AG04450 (cell line): ENCODE measurements at regions not wholly inside any gene's neighbourhood (a gene's known extent, or its start where the extent isn't known, plus 50 kb on each side); places are given as distances from the start of the nearest gene placed in this dataset.

Experiments used
- CTCF ChIA-PET: fragments of 300-600, 350-600 bp; formaldehyde crosslinking; extraction: SDS; loops from one replicate; lab custom pipeline; 2022; ENCODE audit warnings: antibody characterized with exemption, inconsistent platforms; lab: Charles Lee
- POLR2A ChIA-PET: fragments of 350-600 bp; formaldehyde crosslinking; extraction: SDS; loops from one replicate; lab custom pipeline; 2021; ENCODE audit warnings: antibody characterized with exemption, inconsistent platforms; lab: Yijun Ruan, JAX
- DNase-seq: peaks from one replicate; pipeline ENCODE4 v3.0.0-alpha.2; 2011; ENCODE audit warnings: low read depth, low spot score
- H3K27ac ChIP-seq: one replicate; pipeline ENCODE4 v1.5.1; 2012; ENCODE audit warnings: low read depth, low read length, control low read depth
- H3K27me3 ChIP-seq: one replicate; pipeline ENCODE4 v1.6.0; 2012; ENCODE audit warnings: low read length; ENCODE audit not compliant: control insufficient read depth, insufficient read depth
- H3K4me3 ChIP-seq: 2 replicates; pipeline ENCODE4 v1.5.1; 2011; ENCODE audit warnings: mild to moderate bottlenecking, low read depth, low read length, control low read depth
- H3K9me3 ChIP-seq: 2 replicates; pipeline ENCODE4 v1.5.1; 2012; ENCODE audit warnings: low read length; ENCODE audit not compliant: control insufficient read depth, insufficient read depth
- TF ChIP-seq, protein P1 (sequence below): IDR thresholded peaks from 2 replicates; pipeline ENCODE4 v1.5.1; 2011; ENCODE audit warnings: low read depth, low read length, control low read depth, inconsistent platforms

DNA sequence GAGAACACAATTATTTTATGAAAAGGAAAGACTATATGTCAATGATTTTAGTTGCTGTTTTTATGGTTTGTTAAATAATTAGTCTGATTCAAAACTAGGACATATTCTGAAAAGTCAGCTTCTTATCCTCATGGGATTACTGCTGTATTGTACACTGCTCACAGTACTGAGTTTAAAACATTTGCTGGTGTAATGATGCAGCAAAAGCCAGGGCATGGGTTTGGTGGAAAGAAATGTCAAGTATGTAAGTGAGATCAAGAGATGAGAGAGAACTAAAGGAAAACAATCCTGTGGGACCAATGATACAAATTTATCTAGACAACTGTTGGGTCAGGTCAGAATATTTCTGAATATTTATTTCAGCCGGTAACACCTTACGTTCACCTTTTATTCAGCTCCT lies 210.1 kb upstream of the ARHGEF26 start:
- Histone ChIP-seq H3K9me3 (no peaks in the 10 kb centered on the region), H3K4me3 (no peak overlapping the region), H3K27me3 (no peaks in the 10 kb centered on the region), H3K27ac (no peak overlapping the region)
- TF ChIP-seq, protein P1, sequence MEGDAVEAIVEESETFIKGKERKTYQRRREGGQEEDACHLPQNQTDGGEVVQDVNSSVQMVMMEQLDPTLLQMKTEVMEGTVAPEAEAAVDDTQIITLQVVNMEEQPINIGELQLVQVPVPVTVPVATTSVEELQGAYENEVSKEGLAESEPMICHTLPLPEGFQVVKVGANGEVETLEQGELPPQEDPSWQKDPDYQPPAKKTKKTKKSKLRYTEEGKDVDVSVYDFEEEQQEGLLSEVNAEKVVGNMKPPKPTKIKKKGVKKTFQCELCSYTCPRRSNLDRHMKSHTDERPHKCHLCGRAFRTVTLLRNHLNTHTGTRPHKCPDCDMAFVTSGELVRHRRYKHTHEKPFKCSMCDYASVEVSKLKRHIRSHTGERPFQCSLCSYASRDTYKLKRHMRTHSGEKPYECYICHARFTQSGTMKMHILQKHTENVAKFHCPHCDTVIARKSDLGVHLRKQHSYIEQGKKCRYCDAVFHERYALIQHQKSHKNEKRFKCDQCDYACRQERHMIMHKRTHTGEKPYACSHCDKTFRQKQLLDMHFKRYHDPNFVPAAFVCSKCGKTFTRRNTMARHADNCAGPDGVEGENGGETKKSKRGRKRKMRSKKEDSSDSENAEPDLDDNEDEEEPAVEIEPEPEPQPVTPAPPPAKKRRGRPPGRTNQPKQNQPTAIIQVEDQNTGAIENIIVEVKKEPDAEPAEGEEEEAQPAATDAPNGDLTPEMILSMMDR: no peak
- no peak for DNase-seq
- ChIA-PET POLR2A (no interaction called here), CTCF (no interaction called here)

DNA sequence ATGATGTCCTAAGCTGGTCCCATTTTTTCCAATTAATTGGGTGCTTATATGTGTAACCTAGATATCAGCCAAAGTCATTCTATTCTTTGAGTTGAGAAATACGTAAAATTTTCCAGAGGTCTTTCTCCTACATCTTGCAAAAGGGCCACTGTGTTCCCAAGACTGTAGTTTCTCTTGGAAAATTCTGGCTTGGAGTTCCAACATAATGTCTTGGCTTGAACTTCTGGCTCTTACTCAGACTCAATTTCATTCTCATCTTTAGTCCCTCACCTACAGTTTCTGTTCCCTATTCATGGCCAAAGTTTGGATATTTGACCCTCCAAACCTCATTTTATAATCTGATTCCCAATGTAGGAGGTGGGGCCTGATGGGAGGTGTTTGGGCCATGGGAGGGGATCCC lies 201.4 kb upstream of the ARHGEF26 start:
- TF ChIP-seq, protein P1: no peak
- Histone ChIP-seq H3K9me3 (no peaks in the 10 kb centered on the region), H3K27me3 (no peaks in the 10 kb centered on the region), H3K4me3 (no peak overlapping the region), H3K27ac (no peak overlapping the region)
- ChIA-PET POLR2A (no interaction called here), CTCF (no interaction called here)
- DNase-seq: no peak

DNA sequence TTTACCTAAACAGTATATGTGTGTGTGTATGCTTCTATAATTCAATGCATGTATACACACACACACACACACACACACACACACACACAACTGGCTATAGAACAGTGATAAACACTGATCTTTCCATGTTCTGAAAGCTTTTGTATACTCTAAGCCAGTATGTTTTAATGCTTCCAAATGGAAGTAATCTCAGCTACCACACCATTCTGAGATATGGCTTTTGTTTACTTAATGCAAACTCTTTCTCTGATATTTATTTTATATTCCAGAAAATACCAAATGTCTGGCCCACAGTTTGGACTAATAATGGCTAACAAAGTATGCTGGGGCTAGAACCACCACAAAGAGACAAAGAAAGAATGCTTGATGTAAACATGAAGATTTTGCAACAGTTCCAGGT lies 199.4 kb upstream of the ARHGEF26 start:
- H3K4me3 ChIP-seq: no peak overlapping the region
- POLR2A ChIA-PET: no interaction called here
- H3K9me3 ChIP-seq: no peaks in the 10 kb centered on the region
- TF ChIP-seq, protein P1: no peak
- H3K27me3 ChIP-seq: no peaks in the 10 kb centered on the region
- no peak overlapping the region for H3K27ac ChIP-seq
- DNase-seq: no peak
- CTCF ChIA-PET: no interaction called here

DNA sequence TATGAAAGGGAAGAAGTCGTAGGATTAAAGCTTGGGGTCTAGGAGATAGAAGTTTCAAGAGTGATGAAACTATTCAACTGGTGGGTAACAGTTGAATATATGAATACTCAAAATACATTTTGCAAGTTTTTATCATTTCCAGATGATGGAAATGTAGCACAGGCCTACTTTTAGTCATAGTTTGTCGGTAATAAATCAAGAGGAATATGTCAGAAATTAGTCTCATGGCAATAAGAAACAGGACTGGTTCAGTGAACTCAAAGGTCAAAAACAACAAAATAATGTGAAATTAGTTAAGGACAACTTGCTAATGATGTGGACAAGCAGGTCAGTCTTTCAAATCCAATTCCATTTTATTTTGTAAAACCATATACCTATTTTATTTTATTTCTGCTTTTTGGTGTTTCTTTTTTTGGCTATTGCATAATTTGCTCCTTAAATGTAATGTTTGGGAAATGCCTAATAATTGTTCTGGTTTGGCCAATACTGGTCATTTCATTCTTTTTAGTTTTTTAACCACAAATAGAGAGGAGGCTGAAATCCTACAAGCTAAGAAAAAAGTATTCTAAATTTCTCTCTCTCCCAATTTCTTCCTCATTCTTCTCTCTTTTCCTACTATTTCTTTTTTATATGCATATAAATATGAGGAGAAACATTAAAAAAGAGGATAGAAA lies 195.2 kb upstream of the ARHGEF26 start:
- Histone ChIP-seq H3K9me3 (no peaks in the 10 kb centered on the region), H3K27ac (no peak overlapping the region), H3K4me3 (no peak overlapping the region), H3K27me3 (no peaks in the 10 kb centered on the region)
- ChIA-PET POLR2A (no interaction called here), CTCF (no interaction called here)
- no peak for DNase-seq
- TF ChIP-seq, protein P1: no peak

DNA sequence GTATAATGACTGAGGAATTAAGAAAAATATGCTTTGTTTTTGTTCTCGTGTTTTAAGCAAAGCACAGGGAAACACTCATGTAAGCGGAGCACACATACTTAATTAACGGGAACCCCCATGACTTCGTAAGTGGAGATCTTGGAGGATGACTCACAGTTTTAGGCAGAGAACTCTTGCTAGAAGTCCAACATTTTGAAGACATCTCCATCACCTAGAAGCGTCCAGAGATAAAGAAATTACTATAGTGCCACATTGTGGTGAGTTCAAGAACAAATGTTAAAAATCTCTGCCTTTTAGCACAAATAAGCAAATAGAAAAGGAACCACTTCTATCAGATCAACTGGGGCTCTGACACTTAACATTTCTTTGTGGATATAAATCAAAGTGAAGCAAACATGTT lies 194.1 kb upstream of the ARHGEF26 start:
- Histone ChIP-seq H3K9me3 (no peaks in the 10 kb centered on the region), H3K4me3 (no peak overlapping the region), H3K27ac (no peak overlapping the region), H3K27me3 (no peaks in the 10 kb centered on the region)
- TF ChIP-seq, protein P1: peak; percentile 18; the same call in 1 of the 2 replicates
- DNase-seq: peak; percentile 16
- POLR2A ChIA-PET: no interaction called here
- CTCF ChIA-PET: interaction anchor here (1.1 kb wide), 1 partner anchor 325 kb away, joined by 3 read pairs; no protein-coding TSS in a partner anchor
